HepG2 (cell line): ENCODE measurements at regions not wholly inside any gene's neighbourhood (a gene's known extent, or its start where the extent isn't known, plus 50 kb on each side); places are given as distances from the start of the nearest gene placed in this dataset.
A peak's percentile ranks its signal among the peaks of the same experiment; 100 is the strongest.

ENCODE experiments used
- AKAP8 ChIP-seq: sonication (generic); formaldehyde crosslinking; IDR thresholded peaks from 2 replicates; pipeline ENCODE4 v1.5.1; 2020; ENCODE audit warnings: mild to moderate bottlenecking, missing genetic modification reagents
- HIC2 ChIP-seq: sonication (generic); formaldehyde crosslinking; IDR thresholded peaks from 2 replicates; pipeline ENCODE4 v1.9.0; 2022; ENCODE audit warnings: low read depth, missing genetic modification reagents
- IRX3 ChIP-seq: sonication (generic); formaldehyde crosslinking; IDR thresholded peaks from 2 replicates; pipeline ENCODE4 v1.8.1; 2023; ENCODE audit warnings: mild to moderate bottlenecking, low read depth, missing genetic modification reagents, borderline replicate concordance
- KLF11 ChIP-seq: IDR thresholded peaks from 2 replicates; pipeline ENCODE4 v1.6.1; 2016; ENCODE audit warnings: missing compliant biosample characterization
- PRPF4 ChIP-seq: fragments of 200-400 bp; formaldehyde crosslinking; IDR thresholded peaks from 2 replicates; pipeline ENCODE4 v1.6.1; 2016; ENCODE audit warnings: low read length, low read depth; ENCODE audit not compliant: poor library complexity, severe bottlenecking
- REL ChIP-seq: sonication (generic); formaldehyde crosslinking; conservative IDR thresholded peaks from 2 replicates; pipeline ENCODE4 v1.8.0; 2022; ENCODE audit warnings: mild to moderate bottlenecking, missing genetic modification reagents, moderate library complexity
- RORA ChIP-seq: sonication (generic); formaldehyde crosslinking; IDR thresholded peaks from 2 replicates; pipeline ENCODE4 v1.5.0; 2020; ENCODE audit warnings: mild to moderate bottlenecking, missing genetic modification reagents, moderate library complexity
- SAP130 ChIP-seq: IDR thresholded peaks from 2 replicates; pipeline ENCODE4 v1.6.1; 2016; ENCODE audit warnings: low read depth
- SMARCC2 ChIP-seq: fragments of 450-650 bp; IDR thresholded peaks from 2 replicates; pipeline ENCODE4 v1.6.1; 2017; ENCODE audit warnings: antibody characterized with exemption, mild to moderate bottlenecking
- SOX13 ChIP-seq, 3 experiments: fragments of 450-650 bp in 1 of 3; sonication (generic) in 1 of 3; formaldehyde crosslinking in 1 of 3; IDR thresholded peaks in 2 of 3; conservative IDR thresholded peaks in 1 of 3; 2 replicates each; pipeline versions ENCODE4 v1.5.0 to v1.6.1; 2016 to 2020; ENCODE audit warnings: antibody characterized with exemption in 1 of 3, mild to moderate bottlenecking in 1 of 3, missing compliant biosample characterization in 1 of 3, missing genetic modification reagents in 1 of 3, moderate library complexity in 1 of 3
- TFAP4 ChIP-seq: sonication (generic); IDR thresholded peaks from 2 replicates; pipeline ENCODE4 v1.6.1; 2016; ENCODE audit warnings: low read depth, borderline replicate concordance
- YEATS2 ChIP-seq: sonication (generic); formaldehyde crosslinking; IDR thresholded peaks from 2 replicates; pipeline ENCODE4 v1.4.0; 2020; ENCODE audit warnings: missing genetic modification reagents, borderline replicate concordance
- ZBTB39 ChIP-seq: sonication (generic); formaldehyde crosslinking; IDR thresholded peaks from 2 replicates; pipeline ENCODE4 v1.5.0; 2020; ENCODE audit warnings: missing genetic modification reagents
- ZEB1 ChIP-seq: IDR thresholded peaks from 2 replicates; pipeline ENCODE4 v1.6.1; 2012; ENCODE audit warnings: mild to moderate bottlenecking, low read depth, inconsistent platforms; ENCODE audit not compliant: insufficient replicate concordance
- ZMAT3 ChIP-seq: sonication (generic); formaldehyde crosslinking; conservative IDR thresholded peaks from 2 replicates; pipeline ENCODE4 v1.7.0; 2021; ENCODE audit warnings: missing genetic modification reagents
- ZNF138 ChIP-seq: sonication (generic); formaldehyde crosslinking; IDR thresholded peaks from 2 replicates; pipeline ENCODE4 v1.5.0; 2020; ENCODE audit warnings: mild to moderate bottlenecking, low read depth, missing genetic modification reagents
- ZNF687 ChIP-seq: sonication (generic); formaldehyde crosslinking; IDR thresholded peaks from 2 replicates; pipeline ENCODE4 v1.5.1; 2020; ENCODE audit warnings: mild to moderate bottlenecking, missing genetic modification reagents, moderate library complexity
- ZNF709 ChIP-seq: sonication (generic); formaldehyde crosslinking; IDR thresholded peaks from 2 replicates; pipeline ENCODE4 v1.5.0; 2020; ENCODE audit warnings: mild to moderate bottlenecking, missing genetic modification reagents
- ZNF768 ChIP-seq: sonication (generic); formaldehyde crosslinking; IDR thresholded peaks from 2 replicates; pipeline ENCODE4 v1.4.0; 2020; ENCODE audit warnings: missing genetic modification reagents
- ZNF800 ChIP-seq: sonication (generic); formaldehyde crosslinking; IDR thresholded peaks from 2 replicates; pipeline ENCODE4 v1.4.0; 2020; ENCODE audit warnings: missing genetic modification reagents

GRCh38 chr13:51524312-51524711, 60.0 kb upstream of the WDFY2 start (continued):
- peak; percentile 50; the same call in 1 of the 2 replicates for TF ChIP-seq ZNF800 (CRISPR knock-in tag)
- 0 out of 2 replicates have a peak, but pooled peaks have one; percentile 21 for TF ChIP-seq HIC2 (CRISPR knock-in tag)
- no peak for TF ChIP-seq REL (CRISPR knock-in tag)
- no peak for TF ChIP-seq SMARCC2
- no peak for TF ChIP-seq ZNF709 (CRISPR knock-in tag)
- TF ChIP-seq AKAP8 = no peak
- no peak for TF ChIP-seq RORA (CRISPR knock-in tag)
- TF ChIP-seq ZMAT3 (CRISPR knock-in tag) = no peak
- peak; percentile 85 for TF ChIP-seq SAP130
- no peak for TF ChIP-seq ZEB1
- no peak for TF ChIP-seq ZNF138
- TF ChIP-seq ZBTB39 (CRISPR knock-in tag) = no peak
- TF ChIP-seq TFAP4 = no peak
- TF ChIP-seq PRPF4 = no peak
- TF ChIP-seq KLF11 (CRISPR knock-in tag) = 0 out of 2 replicates have a peak, but pooled peaks have one; percentile 35
- TF ChIP-seq YEATS2 (CRISPR knock-in tag) = no peak
- TF ChIP-seq ZNF687 = no peak
- 0 out of 2 replicates have a peak, but pooled peaks have one; percentile 33 for TF ChIP-seq SOX13 (IDR thresholded peaks at IDR 0.05)
- TF ChIP-seq SOX13 (CRISPR knock-in tag; conservative IDR thresholded peaks at IDR 0.05 in 1 of 2, IDR thresholded peaks at IDR 0.05 in 1 of 2) = peak in 1 of 2 experiments; percentile 86; a peak in 2 of 4 replicates
- TF ChIP-seq ZNF768 (CRISPR knock-in tag) = no peak
- no peak for TF ChIP-seq IRX3 (CRISPR knock-in tag)
